ENCODE measurements at regions not wholly inside any gene's neighbourhood (a gene's known extent, or its start where the extent isn't known, plus 50 kb on each side); places are given as distances from the start of the nearest gene placed in this dataset.

GRCh38 chr1:30196457-30196856, 526.9 kb downstream of the MATN1 start:
- TF ChIP-seq GATA2 (IDR thresholded peaks at IDR 0.05; ENCODE audit: low read depth, low read length) (no peak), GATA3 (IDR thresholded peaks at IDR 0.05; ENCODE audit: low read depth, low read length) (no peak)

DNA sequence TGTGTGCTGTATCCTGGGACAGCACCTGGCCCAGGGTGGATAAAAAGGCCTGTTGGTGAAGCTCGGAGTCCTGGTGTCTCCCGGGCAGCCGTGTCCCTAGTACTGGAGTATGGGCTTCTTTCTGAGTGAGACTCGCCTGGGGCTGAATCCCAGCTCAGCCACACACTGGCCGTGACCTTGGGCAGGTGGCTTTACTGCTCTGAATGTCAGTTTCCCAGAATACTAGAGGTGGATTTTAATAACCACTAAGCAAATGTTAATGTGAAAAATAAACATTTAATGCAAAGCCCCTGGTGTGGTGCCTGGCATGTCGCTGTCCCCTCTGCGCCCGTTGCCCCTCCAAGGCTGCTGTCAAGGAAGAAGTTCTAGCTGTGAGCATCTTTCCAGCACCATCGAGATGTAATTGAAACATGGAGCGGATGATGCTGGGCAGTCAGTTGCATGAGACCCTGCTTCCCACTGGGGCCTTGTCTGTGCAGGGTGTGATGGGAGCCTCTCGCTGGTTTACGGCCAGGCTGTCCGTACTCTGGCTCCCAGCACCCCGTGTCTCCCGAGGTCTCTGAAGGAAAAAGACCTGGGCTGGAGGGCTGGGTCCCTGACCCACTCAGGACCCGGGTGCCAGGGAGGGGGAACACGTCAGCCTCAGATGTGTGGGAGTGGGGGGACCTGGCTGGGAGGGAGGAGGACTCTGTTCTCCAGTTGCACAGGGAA, 527.8 kb downstream of the MATN1 start:
- no peak for TF ChIP-seq GATA2 (IDR thresholded peaks at IDR 0.05; ENCODE audit: low read depth, low read length)
- no peak for TF ChIP-seq GATA3 (IDR thresholded peaks at IDR 0.05; ENCODE audit: low read depth, low read length)

DNA sequence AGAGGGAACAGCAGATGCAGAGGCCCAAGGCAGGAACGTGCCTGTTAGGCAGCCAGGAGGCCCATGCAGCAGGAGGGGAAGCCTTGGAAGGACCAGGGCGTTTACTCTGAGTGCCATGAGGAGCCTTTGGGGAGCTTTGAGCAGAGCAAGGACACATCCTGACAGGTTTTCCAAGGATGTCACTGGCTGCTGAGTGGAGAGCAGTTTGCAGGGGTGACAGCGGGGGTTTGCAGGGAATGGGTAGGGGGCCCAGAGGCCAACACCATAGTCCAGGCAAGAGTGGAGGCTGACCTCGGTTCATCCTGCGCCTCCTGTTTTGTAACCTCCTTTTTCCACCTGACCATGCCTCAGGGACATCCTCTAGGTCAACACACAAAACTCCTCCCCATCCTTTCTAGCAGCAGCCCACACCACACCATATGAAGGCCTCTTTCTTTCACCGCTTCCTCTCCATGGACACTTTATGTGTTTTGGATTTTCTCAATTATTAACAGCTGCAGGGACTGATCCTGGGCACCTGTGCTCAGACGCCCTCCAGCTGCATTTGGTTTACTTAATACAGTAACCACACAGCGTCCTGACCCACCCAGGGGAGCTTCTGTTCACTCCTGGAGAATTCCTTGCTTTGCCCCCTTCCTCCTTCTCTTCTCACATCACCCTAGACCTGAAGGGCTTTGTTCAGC, 528.5 kb downstream of the MATN1 start:
- TF ChIP-seq GATA2 (IDR thresholded peaks at IDR 0.05; ENCODE audit: low read depth, low read length), result no peak
- no peak for TF ChIP-seq GATA3 (IDR thresholded peaks at IDR 0.05; ENCODE audit: low read depth, low read length)

DNA sequence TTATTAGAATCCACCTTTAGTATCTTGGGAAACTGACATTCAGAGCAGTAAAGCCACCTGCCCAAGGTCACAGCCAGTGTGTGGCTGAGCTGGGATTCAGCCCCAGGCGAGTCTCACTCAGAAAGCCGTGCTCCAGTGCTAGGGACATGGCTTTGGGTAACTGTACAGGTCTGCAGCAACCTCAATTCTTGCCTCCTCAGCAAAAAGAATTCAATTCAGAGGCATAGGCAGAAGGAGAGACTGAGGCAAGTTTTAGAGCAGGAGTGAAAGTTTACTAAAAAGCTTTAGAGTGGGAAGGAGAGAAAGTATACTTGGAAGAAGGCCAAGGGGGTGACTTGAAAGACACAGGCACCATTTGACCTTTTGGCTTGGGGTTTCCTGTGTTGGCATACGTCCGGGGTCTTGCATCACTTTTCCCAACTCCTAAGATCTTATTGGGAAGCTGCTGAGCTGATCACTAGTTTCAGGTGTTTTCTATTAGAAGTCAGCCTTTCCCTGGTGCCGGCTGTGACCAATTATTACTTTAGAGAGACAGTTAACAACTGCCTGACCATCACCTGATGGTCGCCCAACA, 529.3 kb downstream of the MATN1 start:
- TF ChIP-seq GATA2 (IDR thresholded peaks at IDR 0.05; ENCODE audit: low read depth, low read length) (no peak), GATA3 (IDR thresholded peaks at IDR 0.05; ENCODE audit: low read depth, low read length) (no peak)

DNA sequence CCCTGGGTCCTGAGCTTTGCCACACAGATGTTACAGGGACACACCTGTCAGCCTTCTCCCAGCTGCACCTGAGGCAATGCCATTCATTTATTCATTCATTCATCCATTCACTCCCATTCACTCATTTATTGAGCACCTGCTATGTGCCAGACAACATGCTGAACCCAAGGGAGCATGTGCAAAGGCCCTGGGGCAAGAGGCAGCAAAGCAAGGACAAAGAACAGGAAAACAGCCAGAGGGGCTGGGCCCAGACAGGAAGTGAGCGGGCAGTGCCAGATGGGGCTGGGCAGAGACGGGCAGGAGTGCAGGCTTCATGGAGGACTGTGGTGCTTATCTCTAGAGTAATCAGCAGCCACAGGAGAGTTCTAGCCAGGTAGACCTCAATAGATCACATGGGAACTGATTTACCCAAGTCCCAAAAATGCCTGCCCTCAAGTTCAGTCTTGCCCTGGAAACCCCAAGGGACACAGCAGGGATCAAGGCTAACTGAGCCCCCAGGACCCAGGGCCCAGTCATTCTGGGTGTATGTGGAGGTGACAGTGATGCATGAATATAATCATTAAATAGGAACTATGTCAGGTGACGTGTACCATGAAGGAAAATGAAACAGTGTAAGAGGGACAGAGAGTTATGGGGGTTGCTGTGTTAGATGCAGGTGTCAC, 530.3 kb downstream of the MATN1 start:
- peak; percentile 53; the same call in 1 of the 2 replicates for TF ChIP-seq GATA2 (IDR thresholded peaks at IDR 0.05; ENCODE audit: low read depth, low read length)
- no peak for TF ChIP-seq GATA3 (IDR thresholded peaks at IDR 0.05; ENCODE audit: low read depth, low read length)

GRCh38 chr1:30191154-30191702, 532.2 kb downstream of the MATN1 start:
- TF ChIP-seq GATA3 (IDR thresholded peaks at IDR 0.05; ENCODE audit: low read depth, low read length) (no peak), GATA2 (IDR thresholded peaks at IDR 0.05; ENCODE audit: low read depth, low read length) (no peak)

DNA sequence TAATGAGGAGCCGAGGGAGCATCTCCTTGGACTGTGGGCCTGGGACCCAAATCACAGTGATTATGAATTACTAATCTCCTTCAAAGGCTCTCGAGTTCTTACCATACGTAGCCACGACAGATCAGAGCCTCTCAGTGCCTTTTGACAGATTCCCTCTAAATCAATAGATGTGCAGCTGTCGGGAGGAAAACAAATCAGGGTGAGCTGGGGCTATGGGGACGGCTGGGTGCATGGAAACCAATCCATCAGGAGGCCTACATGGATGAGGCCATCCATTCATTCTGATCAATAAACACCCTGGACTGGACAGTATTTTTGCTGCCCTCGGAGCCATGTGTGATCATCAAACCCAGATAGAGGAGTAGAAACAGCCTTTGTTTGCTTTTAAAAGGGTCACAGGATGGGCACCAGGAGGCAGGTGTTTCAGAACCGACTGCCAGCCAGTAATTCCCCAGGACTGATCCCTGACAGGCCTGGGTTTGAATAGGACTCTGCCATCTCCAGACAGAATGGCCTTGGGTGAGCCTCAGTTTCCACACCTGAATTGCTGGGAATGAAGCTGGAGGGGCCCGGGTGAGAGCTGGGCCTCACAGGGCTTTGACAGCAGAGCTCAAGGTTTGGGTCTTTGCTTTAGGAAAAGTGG, 532.8 kb downstream of the MATN1 start:
- TF ChIP-seq GATA2 (IDR thresholded peaks at IDR 0.05; ENCODE audit: low read depth, low read length) (no peak), GATA3 (IDR thresholded peaks at IDR 0.05; ENCODE audit: low read depth, low read length) (no peak)

DNA sequence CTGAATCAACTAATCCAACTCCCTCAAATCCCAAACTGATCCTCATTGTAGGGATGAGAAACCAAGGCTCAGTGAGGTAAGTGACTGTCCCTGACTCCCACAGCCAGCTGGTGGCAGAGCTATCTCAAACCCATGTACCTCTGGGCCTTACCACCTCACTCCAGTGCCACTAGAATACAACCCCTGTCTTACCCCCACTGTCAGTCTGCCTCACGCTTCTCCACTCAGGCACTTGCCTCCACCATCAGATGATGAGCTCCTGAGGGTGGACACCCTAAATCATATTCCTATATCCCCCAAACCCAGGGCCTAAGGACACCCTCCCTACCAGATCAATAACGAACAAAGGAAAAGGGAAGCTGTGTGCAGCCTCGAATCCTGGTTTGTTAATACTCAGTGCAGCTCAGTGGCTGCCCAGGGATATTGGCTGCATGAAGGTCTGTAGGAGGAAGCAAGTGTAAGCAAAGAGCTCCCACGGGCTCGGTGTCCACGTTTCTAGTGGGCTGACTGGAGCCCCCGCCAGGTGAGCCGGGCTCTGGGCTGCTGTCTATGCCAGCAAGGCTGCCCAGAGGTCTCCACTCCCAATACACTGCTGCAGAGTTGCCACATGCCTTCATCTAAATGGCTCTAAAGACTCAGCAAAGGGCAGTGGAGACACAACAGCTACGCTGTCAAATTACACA, 533.4 kb downstream of the MATN1 start:
- TF ChIP-seq GATA2 (IDR thresholded peaks at IDR 0.05; ENCODE audit: low read depth, low read length) (no peak), GATA3 (IDR thresholded peaks at IDR 0.05; ENCODE audit: low read depth, low read length) (no peak)

GRCh38 chr1:30188999-30189398, 534.4 kb downstream of the MATN1 start:
- TF ChIP-seq GATA2 (IDR thresholded peaks at IDR 0.05; ENCODE audit: low read depth, low read length) (no peak), GATA3 (IDR thresholded peaks at IDR 0.05; ENCODE audit: low read depth, low read length) (no peak)

DNA sequence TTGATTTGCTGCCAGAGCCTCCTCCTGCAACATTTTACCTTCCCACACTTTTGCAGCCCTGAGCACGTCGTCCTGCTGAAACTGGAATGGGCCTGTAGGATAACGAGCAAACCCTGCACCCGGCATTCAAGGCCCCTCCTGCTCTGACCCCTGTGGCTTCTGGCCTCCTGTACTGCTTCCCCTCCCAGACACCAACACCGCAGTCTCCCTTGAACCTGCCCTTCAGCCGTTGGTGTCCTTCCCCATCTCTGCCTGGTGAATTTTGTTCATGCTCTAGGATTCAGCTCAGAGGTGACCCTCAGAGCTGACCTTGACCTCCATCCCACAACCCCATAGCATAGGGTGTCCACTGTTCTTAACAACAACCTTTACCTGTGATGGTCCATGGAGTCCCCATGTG, 535.1 kb downstream of the MATN1 start:
- TF ChIP-seq GATA2 (IDR thresholded peaks at IDR 0.05; ENCODE audit: low read depth, low read length), result no peak
- no peak for TF ChIP-seq GATA3 (IDR thresholded peaks at IDR 0.05; ENCODE audit: low read depth, low read length)

GRCh38 chr1:30187413-30188023, 535.9 kb downstream of the MATN1 start:
- no peak for TF ChIP-seq GATA3 (IDR thresholded peaks at IDR 0.05; ENCODE audit: low read depth, low read length)
- TF ChIP-seq GATA2 (IDR thresholded peaks at IDR 0.05; ENCODE audit: low read depth, low read length), result no peak

- TF ChIP-seq GATA2 (IDR thresholded peaks at IDR 0.05; ENCODE audit: low read depth, low read length) (no peak), GATA3 (IDR thresholded peaks at IDR 0.05; ENCODE audit: low read depth, low read length) (no peak)
These were observed 536.8 kb downstream of the MATN1 start for GRCh38 chr1:30186586-30186985.

- TF ChIP-seq GATA3 (IDR thresholded peaks at IDR 0.05; ENCODE audit: low read depth, low read length), result no peak
These were observed 537.6 kb downstream of the MATN1 start for GRCh38 chr1:30185809-30186208.

Measured in SH-SY5Y (cell line).